Mucosa of descending colon (tissue), 3 donors: ENCODE measurements at regions not wholly inside any gene's neighbourhood (a gene's known extent, or its start where the extent isn't known, plus 50 kb on each side); places are given as distances from the start of the nearest gene placed in this dataset.

Experiments used
- ATAC-seq: fragments of 200-7000 bp; cut with Tn5 transposase; one replicate; pipeline ENCODE4 v1.9.1; 2020; ENCODE audit warnings: mild to moderate bottlenecking, moderate library complexity
- DNase-seq, 3 donors: peaks; one replicate each; pipeline ENCODE4 v3.0.0-alpha.2; 2020
- H3K36me3 ChIP-seq: fragments of 200-600 bp; one replicate; pipeline ENCODE4 v1.8.0; 2021; ENCODE audit warnings: low read depth, mild to moderate bottlenecking
- H3K4me1 ChIP-seq: fragments of 200-600 bp; one replicate; pipeline ENCODE4 v1.8.0; 2021; ENCODE audit warnings: low read depth, mild to moderate bottlenecking
- H3K4me3 ChIP-seq: fragments of 200-600 bp; one replicate; pipeline ENCODE4 v1.8.0; 2021; ENCODE audit warnings: mild to moderate bottlenecking
- H3K9me3 ChIP-seq: fragments of 200-600 bp; one replicate; pipeline ENCODE4 v1.8.0; 2021; ENCODE audit warnings: mild to moderate bottlenecking
- intact Hi-C, 2 donors: fragments of 100-400 bp; cut with DNase I in 1 of 2; cut with micrococcal nuclease in 1 of 2; formaldehyde crosslinking; loops; one replicate each; pipeline versions ENCODE4 v1.11.0 to v1.11.1; 2022; cut with DNase I, micrococcal nuclease
- TF ChIP-seq, protein P1 (sequence below): fragments of 200-600 bp; IDR thresholded peaks from one replicate; pipeline ENCODE4 v1.8.0; 2022; ENCODE audit warnings: antibody characterized with exemption, mild to moderate bottlenecking
- donor health status: DM: no; HTN: no; CAD: no; lungs with moderate emphysema.
- donor health status: DM: no; HTN: no; CAD: no.
- donor health status: DM: no; HTN: yes; CAD: no.

DNA sequence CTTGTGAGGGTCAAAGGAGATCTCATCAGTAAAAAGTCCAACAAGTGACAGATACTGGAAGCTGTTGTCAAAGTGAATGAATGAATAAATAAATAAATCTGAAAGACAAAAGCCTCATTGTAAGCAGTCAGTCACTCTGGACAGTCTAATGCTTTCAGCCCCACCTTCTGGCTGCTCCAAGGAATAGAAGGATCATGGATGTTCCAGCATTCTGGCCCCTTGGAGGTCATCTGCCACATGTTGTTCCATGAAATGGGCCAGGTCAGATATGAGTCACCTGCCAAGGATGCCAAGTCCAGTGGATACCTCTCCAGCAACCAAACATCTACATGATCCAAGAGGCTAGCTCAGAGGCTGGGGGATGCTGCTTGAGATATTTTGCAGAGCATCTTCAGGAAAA lies 185.6 kb downstream of the BMP7 start:
- intact Hi-C loops = no loop called here
- Histone ChIP-seq H3K9me3 (peaks cover 20% of the 10 kb centered on the region), H3K4me1 (no peaks in the 10 kb centered on the region), H3K4me3 (no peak overlapping the region), H3K36me3 (no peaks in the 10 kb centered on the region)
- no peak for DNase-seq
- no peak for ATAC-seq
- TF ChIP-seq, protein P1, sequence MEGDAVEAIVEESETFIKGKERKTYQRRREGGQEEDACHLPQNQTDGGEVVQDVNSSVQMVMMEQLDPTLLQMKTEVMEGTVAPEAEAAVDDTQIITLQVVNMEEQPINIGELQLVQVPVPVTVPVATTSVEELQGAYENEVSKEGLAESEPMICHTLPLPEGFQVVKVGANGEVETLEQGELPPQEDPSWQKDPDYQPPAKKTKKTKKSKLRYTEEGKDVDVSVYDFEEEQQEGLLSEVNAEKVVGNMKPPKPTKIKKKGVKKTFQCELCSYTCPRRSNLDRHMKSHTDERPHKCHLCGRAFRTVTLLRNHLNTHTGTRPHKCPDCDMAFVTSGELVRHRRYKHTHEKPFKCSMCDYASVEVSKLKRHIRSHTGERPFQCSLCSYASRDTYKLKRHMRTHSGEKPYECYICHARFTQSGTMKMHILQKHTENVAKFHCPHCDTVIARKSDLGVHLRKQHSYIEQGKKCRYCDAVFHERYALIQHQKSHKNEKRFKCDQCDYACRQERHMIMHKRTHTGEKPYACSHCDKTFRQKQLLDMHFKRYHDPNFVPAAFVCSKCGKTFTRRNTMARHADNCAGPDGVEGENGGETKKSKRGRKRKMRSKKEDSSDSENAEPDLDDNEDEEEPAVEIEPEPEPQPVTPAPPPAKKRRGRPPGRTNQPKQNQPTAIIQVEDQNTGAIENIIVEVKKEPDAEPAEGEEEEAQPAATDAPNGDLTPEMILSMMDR = no peak

DNA sequence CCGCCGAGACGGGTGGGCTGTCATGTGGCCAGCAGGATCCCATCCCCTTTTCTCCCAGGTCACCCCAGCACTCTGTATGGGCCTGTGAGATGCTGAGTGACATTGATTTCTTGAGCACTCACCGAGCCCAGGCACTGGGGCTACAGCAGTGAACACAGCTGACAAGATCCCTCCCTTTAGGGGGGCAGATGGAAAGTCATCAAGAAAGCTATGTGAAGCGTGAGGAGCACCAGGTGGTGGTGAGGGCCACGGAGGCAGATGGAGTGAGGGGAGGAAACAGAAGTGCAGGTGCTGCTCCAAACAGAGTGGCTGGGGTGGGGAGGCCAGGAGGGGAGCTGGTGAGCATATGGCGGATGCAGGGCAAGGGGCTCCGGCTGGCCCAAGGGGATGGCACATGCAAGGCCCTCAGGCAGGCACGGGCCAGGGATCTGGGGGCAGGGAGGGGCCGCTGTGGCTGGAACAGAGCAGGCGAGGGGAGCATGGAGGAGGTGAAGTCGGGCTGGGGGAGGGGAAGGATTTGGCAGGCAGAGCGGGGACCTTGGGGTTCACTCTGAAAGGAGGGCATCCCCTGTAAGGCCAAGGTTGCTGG lies 184.0 kb downstream of the BMP7 start:
- H3K9me3 ChIP-seq = peaks cover 20% of the 10 kb centered on the region
- H3K36me3 ChIP-seq = no peaks in the 10 kb centered on the region
- no peak overlapping the region for H3K4me3 ChIP-seq
- no peaks in the 10 kb centered on the region for H3K4me1 ChIP-seq
- intact Hi-C loops = no loop called here
- ATAC-seq = no peak
- TF ChIP-seq, protein P1 = no peak
- no peak for DNase-seq

DNA sequence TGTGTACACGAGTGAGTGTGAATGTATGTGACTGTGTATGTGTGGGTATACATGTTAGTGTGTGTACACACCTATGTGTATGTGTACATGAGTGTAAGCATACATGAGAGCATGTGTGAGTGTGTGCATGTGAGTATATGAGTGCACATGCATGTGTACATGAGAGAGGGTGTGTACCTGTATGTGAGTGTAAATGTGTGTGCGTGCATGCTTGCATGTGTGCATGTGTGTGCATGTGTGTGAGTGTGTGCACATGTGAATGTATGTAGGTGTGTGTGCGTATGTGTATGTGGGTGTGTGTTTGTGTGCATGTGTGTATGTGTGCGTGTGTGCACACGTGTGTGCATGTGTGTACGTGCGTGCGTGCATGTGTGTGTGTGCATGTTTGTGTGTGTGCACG lies 183.4 kb downstream of the BMP7 start:
- TF ChIP-seq, protein P1 = no peak
- H3K4me1 ChIP-seq = no peaks in the 10 kb centered on the region
- intact Hi-C loops = no loop called here
- H3K36me3 ChIP-seq = no peaks in the 10 kb centered on the region
- no peak for ATAC-seq
- no peak overlapping the region for H3K4me3 ChIP-seq
- no peak for DNase-seq
- H3K9me3 ChIP-seq = peaks cover 17% of the 10 kb centered on the region

DNA sequence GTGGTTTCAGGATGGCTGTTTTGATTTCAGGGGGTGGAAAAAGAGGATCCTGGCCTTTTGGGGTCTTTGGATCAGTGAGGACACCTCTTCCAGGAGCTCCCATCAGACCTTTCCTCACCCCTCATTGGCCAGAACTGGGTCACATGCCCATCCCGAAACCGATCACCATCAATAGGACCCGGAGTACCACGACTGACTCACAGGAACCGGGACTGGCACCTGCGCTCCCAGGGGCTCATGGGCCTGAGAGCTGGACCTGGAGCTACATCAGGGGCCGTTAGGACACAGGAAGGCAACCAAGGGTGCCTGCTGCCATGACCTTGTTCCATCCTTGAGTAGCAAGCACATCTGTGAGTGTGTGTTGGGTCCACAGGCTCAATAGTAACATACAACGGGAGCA lies 180.4 kb downstream of the BMP7 start:
- Histone ChIP-seq H3K36me3 (no peaks in the 10 kb centered on the region), H3K4me1 (no peaks in the 10 kb centered on the region), H3K9me3 (no peaks in the 10 kb centered on the region), H3K4me3 (no peak overlapping the region)
- DNase-seq (no peak), ATAC-seq (no peak)
- intact Hi-C loops = no loop called here
- TF ChIP-seq, protein P1 = no peak

DNA sequence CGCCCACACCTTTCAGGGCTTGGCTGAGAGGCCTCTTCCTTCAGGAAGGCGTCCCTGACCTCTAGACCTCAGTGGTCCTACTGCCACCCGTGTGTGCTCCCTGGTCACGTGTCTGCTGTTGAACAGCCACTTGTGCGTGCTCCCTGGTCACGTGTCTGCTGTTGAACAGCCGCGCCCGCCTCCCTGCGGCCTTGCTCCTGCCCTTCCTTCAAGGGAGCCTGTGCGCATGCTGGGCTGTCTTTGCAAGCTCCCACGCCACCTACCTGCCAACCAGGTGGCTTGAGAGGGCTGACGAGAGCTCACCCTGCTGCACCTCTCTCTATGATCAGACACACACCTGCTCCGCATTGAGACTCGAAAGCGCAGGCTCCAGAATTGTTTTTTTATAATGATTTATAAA lies 179.3 kb downstream of the BMP7 start:
- intact Hi-C loops = no loop called here
- Histone ChIP-seq H3K9me3 (no peaks in the 10 kb centered on the region), H3K4me3 (no peak overlapping the region), H3K36me3 (no peaks in the 10 kb centered on the region), H3K4me1 (no peaks in the 10 kb centered on the region)
- DNase-seq (no peak), ATAC-seq (peak; percentile 28)
- TF ChIP-seq, protein P1 = no peak

DNA sequence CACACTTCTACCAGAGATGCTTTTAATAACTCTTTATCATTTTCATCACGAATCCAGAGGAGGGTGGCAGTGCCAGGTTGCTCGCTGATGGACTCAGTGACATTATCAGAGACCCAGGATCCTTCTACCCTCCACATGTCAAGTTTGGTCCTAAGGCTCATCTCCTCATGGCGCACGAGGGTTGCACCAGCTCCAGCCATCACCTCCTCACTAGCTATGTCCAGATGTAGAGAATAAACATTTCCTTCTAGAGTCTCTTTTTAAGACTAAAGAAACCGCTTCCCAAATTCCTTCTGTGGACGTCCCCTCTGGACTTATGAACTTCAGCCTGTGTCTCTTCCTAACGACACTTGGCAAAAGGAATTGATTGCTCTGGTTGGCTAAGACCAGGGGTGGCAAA lies 178.7 kb downstream of the BMP7 start:
- Histone ChIP-seq H3K4me1 (no peaks in the 10 kb centered on the region), H3K4me3 (no peak overlapping the region), H3K36me3 (no peaks in the 10 kb centered on the region), H3K9me3 (no peaks in the 10 kb centered on the region)
- intact Hi-C loops = loop anchor here in 1 of 2 donors (2.0 kb wide), 1 partner anchor 259 kb away; no protein-coding TSS in a partner anchor
- DNase-seq (no peak), ATAC-seq (no peak)
- TF ChIP-seq, protein P1 = no peak
